ENCODE measurements at regions not wholly inside any gene's neighbourhood (a gene's known extent, or its start where the extent isn't known, plus 50 kb on each side); places are given as distances from the start of the nearest gene placed in this dataset.

GRCh38 chr9:79123415-79123814, 448.4 kb upstream of the TLE4 start:
- TF ChIP-seq EZH2phosphoT487 (conservative IDR thresholded peaks at IDR 0.05; ENCODE audit: low read length) (no peak), CTCF (IDR thresholded peaks at IDR 0.05; ENCODE audit: insufficient read depth, low read length, poor library complexity, severe bottlenecking) (no peak)
- Histone ChIP-seq H4K20me1 (ENCODE audit: low read depth, low read length) (no peaks in the 10 kb centered on the region), H3K9me3 (ENCODE audit: insufficient read depth, low read length) (no peaks in the 10 kb centered on the region), H3K4me2 (ENCODE audit: low read depth, low read length, poor library complexity, severe bottlenecking) (no peak overlapping the region), H2AFZ (ENCODE audit: low read depth, low read length, severe bottlenecking) (no peak overlapping the region), H3K27ac (ENCODE audit: low read depth, low read length) (no peak overlapping the region), H3K4me3 (ENCODE audit: insufficient read depth, low read length, poor library complexity, severe bottlenecking) (no peak overlapping the region), H3K36me3 (ENCODE audit: low read length) (no peaks in the 10 kb centered on the region), H3F3A (ENCODE audit: insufficient read depth) (no peaks in the 10 kb centered on the region), H3K27me3 (ENCODE audit: low read length) (no peaks in the 10 kb centered on the region), H3K9ac (ENCODE audit: low read length) (no peak overlapping the region), H3K9me2 (replicated peaks; ENCODE audit: insufficient read depth, low read length) (no peaks in the 10 kb centered on the region), H3K79me2 (ENCODE audit: insufficient read depth, low read length) (no peaks in the 10 kb centered on the region)

- Histone ChIP-seq H3K4me3 (ENCODE audit: insufficient read depth, low read length, poor library complexity, severe bottlenecking) (no peak overlapping the region), H3K79me2 (ENCODE audit: insufficient read depth, low read length) (no peaks in the 10 kb centered on the region), H3K27ac (ENCODE audit: low read depth, low read length) (no peak overlapping the region), H4K20me1 (ENCODE audit: low read depth, low read length) (no peaks in the 10 kb centered on the region), H3K27me3 (ENCODE audit: low read length) (no peaks in the 10 kb centered on the region), H3K9me2 (replicated peaks; ENCODE audit: insufficient read depth, low read length) (no peaks in the 10 kb centered on the region), H3K4me2 (ENCODE audit: low read depth, low read length, poor library complexity, severe bottlenecking) (no peak overlapping the region), H2AFZ (ENCODE audit: low read depth, low read length, severe bottlenecking) (no peak overlapping the region), H3K9me3 (ENCODE audit: insufficient read depth, low read length) (no peaks in the 10 kb centered on the region), H3F3A (ENCODE audit: insufficient read depth) (no peaks in the 10 kb centered on the region), H3K9ac (ENCODE audit: low read length) (no peak overlapping the region), H3K36me3 (ENCODE audit: low read length) (no peaks in the 10 kb centered on the region)
- no peak for TF ChIP-seq CTCF (IDR thresholded peaks at IDR 0.05; ENCODE audit: insufficient read depth, low read length, poor library complexity, severe bottlenecking)
- TF ChIP-seq EZH2phosphoT487 (conservative IDR thresholded peaks at IDR 0.05; ENCODE audit: low read length): no peak
These were observed 444.1 kb upstream of the TLE4 start for GRCh38 chr9:79127661-79128060.

GRCh38 chr9:79129865-79130480, 441.8 kb upstream of the TLE4 start:
- Histone ChIP-seq H3K27me3 (ENCODE audit: low read length) (no peaks in the 10 kb centered on the region), H3F3A (ENCODE audit: insufficient read depth) (no peaks in the 10 kb centered on the region), H3K9me3 (ENCODE audit: insufficient read depth, low read length) (no peaks in the 10 kb centered on the region), H3K9ac (ENCODE audit: low read length) (no peak overlapping the region), H3K9me2 (replicated peaks; ENCODE audit: insufficient read depth, low read length) (no peaks in the 10 kb centered on the region), H3K4me2 (ENCODE audit: low read depth, low read length, poor library complexity, severe bottlenecking) (no peak overlapping the region), H2AFZ (ENCODE audit: low read depth, low read length, severe bottlenecking) (no peak overlapping the region), H3K4me3 (ENCODE audit: insufficient read depth, low read length, poor library complexity, severe bottlenecking) (no peak overlapping the region), H4K20me1 (ENCODE audit: low read depth, low read length) (no peaks in the 10 kb centered on the region), H3K36me3 (ENCODE audit: low read length) (no peaks in the 10 kb centered on the region), H3K27ac (ENCODE audit: low read depth, low read length) (no peak overlapping the region), H3K79me2 (ENCODE audit: insufficient read depth, low read length) (no peaks in the 10 kb centered on the region)
- TF ChIP-seq EZH2phosphoT487 (conservative IDR thresholded peaks at IDR 0.05; ENCODE audit: low read length) (no peak), CTCF (IDR thresholded peaks at IDR 0.05; ENCODE audit: insufficient read depth, low read length, poor library complexity, severe bottlenecking) (peak; percentile 58)
